ENCODE measurements at regions not wholly inside any gene's neighbourhood (a gene's known extent, or its start where the extent isn't known, plus 50 kb on each side); places are given as distances from the start of the nearest gene placed in this dataset.

GRCh38 chr10:30560326-30560725 is 69.2 kb downstream of the LYZL2 start:
- DNase-seq (no peak), ATAC-seq (no peak)
- Histone ChIP-seq H3K4me1 (peaks cover 0 to 24% (median 0%) of the 10 kb centered on the region in 12 donors), H3K4me3 (no peak overlapping the region), H3K36me3 (no peaks in the 10 kb centered on the region), H3K9me3 (peaks cover 0 to 9% (median 0%) of the 10 kb centered on the region in 12 donors), H3K27ac (no peak overlapping the region), H3K27me3 (peaks cover 0 to 4% (median 0%) of the 10 kb centered on the region in 9 donors)
- WGBS, 4 donors = 90 to 98% (median 92%) methylated on average over 2 of the region's 2 CpGs
- no peak for TF ChIP-seq POLR2A (IDR thresholded peaks at IDR 0.05)
- TF ChIP-seq CTCF (IDR thresholded peaks at IDR 0.05) = no peak
- intact Hi-C loops (cut with DNase I) = no loop called here

GRCh38 chr10:30559180-30559579 is 70.4 kb downstream of the LYZL2 start:
- ATAC-seq = no peak
- 70 to 96% (median 75%) methylated on average over 9 of the region's 9 CpGs for WGBS, 4 donors

GRCh38 chr10:30558411-30558810 is 71.1 kb downstream of the LYZL2 start:
- peaks cover 0 to 43% (median 4%) of the 10 kb centered on the region in 12 donors for H3K4me1 ChIP-seq
- ATAC-seq (no peak), DNase-seq (no peak)
- 70 to 90% (median 79%) methylated on average over 14 of the region's 14 CpGs for WGBS, 4 donors
- H3K36me3 ChIP-seq = no peaks in the 10 kb centered on the region
- intact Hi-C loops (cut with DNase I) = no loop called here
- TF ChIP-seq POLR2A (IDR thresholded peaks at IDR 0.05) = no peak
- no peak for TF ChIP-seq CTCF (IDR thresholded peaks at IDR 0.05)
- no peak overlapping the region for H3K4me3 ChIP-seq
- H3K27ac ChIP-seq = peak overlapping the region in 1 of 12 donors; percentile 95
- peaks cover 0 to 4% (median 0%) of the 10 kb centered on the region in 9 donors for H3K27me3 ChIP-seq
- peaks cover 0 to 9% (median 0%) of the 10 kb centered on the region in 12 donors for H3K9me3 ChIP-seq

More at GRCh38 chr10:30559180-30559579, 70.4 kb downstream of the LYZL2 start:
- TF ChIP-seq CTCF (IDR thresholded peaks at IDR 0.05) = no peak
- no peak for DNase-seq
- peaks cover 0 to 9% (median 0%) of the 10 kb centered on the region in 12 donors for H3K9me3 ChIP-seq
- no peak overlapping the region for H3K4me3 ChIP-seq
- no peak overlapping the region for H3K27ac ChIP-seq
- peaks cover 0 to 36% (median under 1%) of the 10 kb centered on the region in 12 donors for H3K4me1 ChIP-seq
- no peaks in the 10 kb centered on the region for H3K36me3 ChIP-seq
- H3K27me3 ChIP-seq = peaks cover 0 to 4% (median 0%) of the 10 kb centered on the region in 9 donors
- intact Hi-C loops (cut with DNase I) = no loop called here

GRCh38 chr10:30557884-30558283 is 71.7 kb downstream of the LYZL2 start:
- H3K36me3 ChIP-seq = no peaks in the 10 kb centered on the region
- peaks cover 0 to 49% (median 7%) of the 10 kb centered on the region in 12 donors for H3K4me1 ChIP-seq
- no peak overlapping the region for H3K4me3 ChIP-seq
- TF ChIP-seq POLR2A (IDR thresholded peaks at IDR 0.05) (no peak), CTCF (IDR thresholded peaks at IDR 0.05) (no peak)
- WGBS, 4 donors = 66 to 81% (median 73%) methylated on average over 8 of the region's 8 CpGs
- peaks cover 0 to 9% (median 0%) of the 10 kb centered on the region in 12 donors for H3K9me3 ChIP-seq
- peaks cover 0 to 4% (median 0%) of the 10 kb centered on the region in 9 donors for H3K27me3 ChIP-seq
- peak overlapping the region in 1 of 12 donors; percentile 95 for H3K27ac ChIP-seq
- intact Hi-C loops (cut with DNase I) = no loop called here
- DNase-seq (no peak), ATAC-seq (no peak)

Data from heart left ventricle (tissue), 16 donors.